ENCODE measurements at regions not wholly inside any gene's neighbourhood (a gene's known extent, or its start where the extent isn't known, plus 50 kb on each side); places are given as distances from the start of the nearest gene placed in this dataset.
"Not testable (repeated sequence)": the region's sequence is repeated elsewhere in the genome, so short reads cannot be mapped to it uniquely, and the experiment has no call there.

DNA sequence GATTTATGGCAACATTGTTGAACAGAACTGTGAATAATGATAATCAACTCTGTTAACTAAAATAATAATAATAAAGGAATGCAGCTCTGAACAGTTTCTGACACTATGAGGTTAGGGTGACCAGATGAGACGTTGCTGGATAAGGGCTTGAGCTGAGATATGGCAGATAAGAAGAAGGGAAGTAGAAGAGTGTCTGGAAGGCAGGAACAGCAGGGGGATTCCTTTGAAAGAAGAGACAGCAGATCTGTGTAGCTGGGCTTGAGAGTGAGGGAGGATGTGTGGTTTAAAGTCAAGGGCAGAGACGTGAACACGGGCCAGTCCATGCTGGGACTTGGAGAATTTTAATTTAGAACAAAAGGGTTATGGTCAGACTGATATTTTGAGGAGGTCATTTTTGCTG, 273.1 kb upstream of the SLC14A2 start:
- no peak for DNase-seq (ENCODE audit: low read depth)

DNA sequence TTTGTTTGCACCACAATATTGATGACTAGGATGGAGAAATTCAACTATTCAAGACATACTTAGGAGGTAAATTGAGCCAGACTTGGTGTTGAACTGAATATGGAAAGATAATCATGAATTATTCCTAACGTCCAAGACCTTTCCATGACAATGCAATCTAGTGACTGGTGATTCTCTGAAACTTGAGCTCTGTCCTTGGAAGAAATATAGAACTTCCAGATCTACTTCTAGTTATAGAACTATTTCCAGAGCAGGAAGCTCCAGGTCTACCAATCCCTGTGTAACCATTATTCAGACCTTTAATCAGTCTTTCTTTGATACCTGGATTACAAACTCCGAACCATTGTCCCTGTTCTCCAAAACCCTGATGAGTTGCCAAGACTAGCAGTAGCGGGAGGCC, 272.6 kb upstream of the SLC14A2 start:
- DNase-seq (ENCODE audit: low read depth) = no peak

DNA sequence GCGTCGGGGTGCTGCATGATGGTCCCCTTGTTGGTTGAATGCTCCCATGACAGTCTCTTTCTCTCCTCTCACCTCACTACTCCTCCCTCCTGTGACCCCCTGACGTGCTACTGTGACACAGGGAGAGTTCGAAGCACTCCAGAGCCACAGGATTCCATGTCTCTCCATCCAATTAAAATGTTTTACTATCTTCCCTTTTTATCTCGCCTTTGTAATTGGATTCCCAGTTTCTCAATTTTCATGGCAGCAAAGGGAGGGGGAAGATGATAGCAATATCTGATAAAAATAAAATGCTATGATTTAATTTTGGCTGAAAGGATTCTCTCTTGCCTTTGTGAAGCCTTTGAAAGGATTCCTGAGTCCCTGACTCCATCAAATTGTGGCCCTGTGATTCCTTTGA, 271.9 kb upstream of the SLC14A2 start:
- no peak for DNase-seq (ENCODE audit: low read depth)

DNA sequence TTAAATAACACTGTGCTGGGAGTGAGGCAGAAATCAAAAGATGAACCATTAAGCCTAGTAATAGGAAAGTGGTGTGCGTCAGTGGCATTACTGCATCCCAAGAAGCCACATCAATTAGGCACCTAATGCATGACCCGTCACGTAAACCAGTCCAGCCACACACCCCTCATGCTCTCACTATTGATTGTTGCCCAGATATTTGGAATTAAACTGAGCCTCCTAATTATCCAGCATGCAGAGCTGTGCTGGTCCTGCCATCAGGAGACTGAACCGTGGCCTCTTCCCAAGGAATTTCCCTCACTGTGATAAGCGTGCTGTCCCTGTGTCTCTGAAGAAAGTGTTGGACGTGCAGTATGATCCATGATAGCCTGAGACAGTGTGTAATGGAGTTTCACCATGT, 270.6 kb upstream of the SLC14A2 start:
- DNase-seq (ENCODE audit: low read depth) = not testable (repeated sequence)

DNA sequence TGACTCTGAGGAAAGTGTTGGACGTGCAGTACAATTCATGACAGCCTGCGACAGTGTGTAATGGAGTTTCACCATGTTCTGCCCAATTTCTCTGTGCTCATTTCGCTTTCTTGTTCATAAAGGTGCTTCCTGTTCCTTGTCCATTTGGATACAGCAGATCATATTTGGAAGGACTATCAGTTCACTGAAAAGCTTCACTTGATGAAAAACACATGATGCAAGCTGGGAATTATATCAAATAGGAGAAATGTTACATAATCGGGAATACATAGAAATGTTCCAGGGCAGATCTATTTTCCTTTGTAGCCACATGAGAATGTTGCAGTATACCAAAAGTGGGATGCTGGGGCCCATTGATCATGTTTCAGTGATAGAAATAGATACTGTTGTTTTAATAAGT, 266.3 kb upstream of the SLC14A2 start:
- DNase-seq (ENCODE audit: low read depth) = no peak

DNA sequence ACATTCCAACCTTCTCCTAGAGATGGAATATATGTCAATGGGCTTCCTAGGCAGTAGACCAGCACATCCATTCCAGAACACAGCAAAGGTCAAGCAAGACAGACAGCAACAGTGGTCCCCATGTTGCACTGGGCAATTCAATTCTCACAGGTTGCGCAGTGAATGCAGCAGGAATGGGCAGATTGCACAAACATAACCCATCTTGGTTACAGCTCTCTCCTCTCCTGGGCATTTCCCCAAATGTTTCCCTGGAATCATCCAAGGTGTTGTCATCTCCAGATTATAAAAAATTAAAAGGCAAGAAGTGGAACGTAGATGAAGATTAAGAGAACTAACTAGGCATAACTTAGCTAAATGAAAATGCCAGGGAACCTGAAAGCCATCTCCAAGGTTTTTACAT, 265.8 kb upstream of the SLC14A2 start:
- no peak for DNase-seq (ENCODE audit: low read depth)

DNA sequence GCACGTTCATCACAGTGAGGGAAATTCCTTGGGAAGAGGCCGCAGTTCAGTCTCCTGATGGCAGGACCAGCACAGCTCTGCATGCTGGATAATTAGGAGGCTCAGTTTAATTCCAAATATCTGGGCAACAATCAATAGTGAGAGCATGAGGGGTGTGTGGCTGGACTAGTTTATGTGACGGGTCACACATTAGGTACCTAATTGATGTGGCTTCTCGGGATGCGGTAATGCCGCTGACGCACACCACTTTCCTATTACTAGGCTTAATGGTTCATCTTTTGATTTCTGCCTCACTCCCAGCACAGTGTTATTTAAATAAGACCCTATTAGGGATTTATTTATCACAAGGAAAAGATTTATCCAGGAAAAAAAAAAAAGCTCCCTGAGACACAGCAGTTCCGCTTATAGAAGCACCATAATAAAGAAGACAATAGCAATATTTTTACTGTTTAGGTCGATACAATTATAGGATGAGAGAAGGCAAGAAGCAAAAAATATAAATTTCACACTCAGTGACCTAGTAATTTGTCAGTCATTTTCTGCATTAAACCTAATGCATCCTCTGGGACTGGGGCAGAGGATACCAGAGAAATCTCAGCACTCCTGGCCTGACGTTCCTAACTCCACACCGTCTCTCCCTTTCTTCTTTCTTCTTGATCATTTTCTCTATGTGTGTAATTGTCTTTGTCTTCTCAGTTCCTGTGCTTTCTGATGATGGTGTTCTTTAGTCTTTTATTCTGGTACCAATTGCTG, 264.7 kb upstream of the SLC14A2 start:
- DNase-seq (ENCODE audit: low read depth) = no peak

DNA sequence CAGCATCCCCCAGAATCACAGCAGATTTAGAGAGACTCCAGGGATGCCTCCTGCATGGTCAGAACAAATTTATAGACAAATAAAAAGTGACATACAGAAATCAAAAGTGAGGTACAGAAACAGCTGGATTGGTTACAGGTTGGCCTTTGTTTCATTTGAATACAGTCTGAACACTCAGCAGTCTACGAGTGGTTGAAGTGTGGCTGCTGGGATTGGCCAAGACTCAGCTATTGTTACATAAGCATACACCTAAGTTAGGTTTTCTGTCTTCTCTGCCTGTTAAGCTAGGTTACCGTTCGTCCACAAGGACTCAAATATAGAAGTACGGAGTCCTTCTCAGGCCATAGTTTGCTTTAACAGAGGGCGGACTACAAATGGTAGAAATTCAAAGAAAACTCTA, 262.4 kb upstream of the SLC14A2 start:
- no peak for DNase-seq (ENCODE audit: low read depth)

DNA sequence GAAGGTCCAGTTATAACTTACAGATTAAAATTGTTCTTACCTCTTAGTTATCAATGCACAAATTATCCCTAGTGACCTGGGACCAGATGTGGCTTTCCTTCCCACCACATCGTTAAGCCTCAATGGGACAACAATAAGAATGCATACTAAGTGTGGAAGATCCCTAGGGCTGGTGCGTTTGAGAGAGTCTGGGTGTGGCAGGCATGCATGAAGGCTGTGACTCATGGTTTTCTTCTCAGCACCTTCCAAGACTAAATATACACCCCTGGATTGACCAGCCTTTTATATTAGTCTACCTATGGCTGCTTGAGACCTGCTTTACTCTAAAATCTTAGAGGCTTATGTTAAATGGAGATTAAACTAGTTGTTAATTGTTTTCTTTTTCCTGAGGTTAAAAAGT, 261.7 kb upstream of the SLC14A2 start:
- no peak for DNase-seq (ENCODE audit: low read depth)

DNA sequence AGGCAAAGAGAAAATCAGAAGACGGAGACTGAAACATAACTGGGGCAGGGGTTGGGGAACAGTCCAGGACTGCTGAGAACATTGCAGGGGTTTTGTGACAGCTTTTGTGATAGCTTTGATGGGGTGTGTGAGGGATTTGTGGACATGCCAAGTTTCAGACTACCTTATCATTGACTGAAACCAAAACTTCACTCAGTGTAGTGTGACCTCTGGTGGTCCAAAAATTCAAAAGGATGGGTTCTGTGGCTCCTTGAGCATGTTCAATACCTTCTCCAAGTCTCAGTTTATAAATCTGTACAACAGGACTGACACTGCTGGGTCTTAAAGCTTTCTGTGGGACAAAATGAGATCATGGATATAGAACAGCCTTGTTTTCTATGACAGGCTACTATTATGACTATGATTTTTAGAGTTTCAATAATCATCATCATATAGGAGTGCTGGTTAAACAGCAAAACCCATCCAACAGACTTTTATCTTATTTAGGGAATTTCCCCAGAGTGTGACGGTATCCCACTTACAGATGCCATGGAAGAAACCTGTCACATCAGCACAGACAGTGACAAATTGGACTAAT, 259.2 kb upstream of the SLC14A2 start:
- DNase-seq (ENCODE audit: low read depth) = no peak

DNA sequence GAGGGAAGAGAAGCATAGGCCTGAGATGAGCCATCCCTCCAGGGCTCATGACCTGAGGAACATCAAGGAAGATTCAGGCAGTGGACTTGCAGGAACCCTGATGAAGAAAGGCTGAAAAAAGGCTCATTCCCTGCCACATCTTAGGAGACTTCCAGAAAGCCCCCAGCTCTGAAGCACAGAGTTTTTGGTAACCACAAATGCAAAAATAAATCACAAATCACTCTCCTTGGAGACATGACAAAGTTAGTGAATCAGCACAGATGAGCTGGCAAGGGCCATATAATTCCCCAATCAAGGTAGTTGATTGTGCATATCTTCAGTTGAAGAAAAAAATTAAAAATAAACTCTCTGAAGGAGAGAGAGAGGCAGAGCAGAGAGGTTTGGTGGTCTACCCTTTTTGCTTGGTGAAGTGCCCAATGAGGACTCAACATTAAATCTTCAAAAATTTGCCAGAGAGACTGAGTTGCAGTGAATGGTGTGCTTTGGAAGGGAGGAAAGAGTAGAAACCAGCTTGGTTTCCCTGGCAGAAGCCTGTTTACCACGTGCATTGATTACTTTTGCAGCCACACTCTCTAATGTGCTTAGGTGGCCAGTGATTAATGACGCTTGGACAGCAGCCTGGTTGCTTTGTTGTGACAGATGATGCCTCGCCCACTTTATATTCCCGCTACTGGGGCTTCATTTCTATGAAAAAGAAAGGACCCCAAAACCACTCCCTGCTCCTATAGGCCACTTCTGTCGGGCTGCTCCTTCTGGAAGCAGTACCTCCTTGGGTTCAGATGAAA, 257.4 kb upstream of the SLC14A2 start:
- no peak for DNase-seq (ENCODE audit: low read depth)

DNA sequence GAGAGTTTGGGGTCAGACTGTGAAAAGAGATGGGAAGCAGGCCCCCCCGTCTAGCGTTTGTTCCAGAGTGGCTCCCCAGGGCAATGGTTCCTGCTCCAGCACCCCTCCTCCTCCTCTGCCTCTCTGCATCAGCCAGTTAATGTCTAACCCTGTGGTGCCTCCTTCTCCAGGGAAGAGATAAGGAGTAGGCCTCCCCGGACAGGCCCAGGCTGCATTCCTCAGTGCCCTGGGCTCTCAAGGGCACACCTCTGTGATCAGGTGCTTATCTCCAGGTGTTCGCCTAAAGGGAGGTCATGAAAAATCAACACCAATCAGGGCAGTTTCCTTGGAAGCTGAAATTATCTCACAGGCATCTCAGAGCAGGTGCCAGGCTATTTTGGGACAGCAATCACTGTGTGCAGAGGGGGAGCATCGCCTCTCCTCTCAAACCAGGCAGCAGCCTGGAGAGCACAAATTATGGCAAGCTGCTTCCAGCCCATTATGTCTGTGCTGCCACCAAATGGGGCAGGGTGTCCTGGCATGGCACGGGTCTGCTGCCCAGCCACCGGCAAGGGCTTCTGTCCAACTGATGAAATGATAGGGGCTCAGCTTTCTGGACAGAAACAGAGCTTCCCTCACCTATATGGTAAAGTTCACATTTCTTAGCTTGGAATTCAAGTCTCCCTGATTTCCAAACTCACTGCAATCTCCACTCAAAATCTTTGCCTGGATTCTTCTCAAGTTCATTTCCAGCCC, 255.8 kb upstream of the SLC14A2 start:
- DNase-seq (ENCODE audit: low read depth) = no peak

DNA sequence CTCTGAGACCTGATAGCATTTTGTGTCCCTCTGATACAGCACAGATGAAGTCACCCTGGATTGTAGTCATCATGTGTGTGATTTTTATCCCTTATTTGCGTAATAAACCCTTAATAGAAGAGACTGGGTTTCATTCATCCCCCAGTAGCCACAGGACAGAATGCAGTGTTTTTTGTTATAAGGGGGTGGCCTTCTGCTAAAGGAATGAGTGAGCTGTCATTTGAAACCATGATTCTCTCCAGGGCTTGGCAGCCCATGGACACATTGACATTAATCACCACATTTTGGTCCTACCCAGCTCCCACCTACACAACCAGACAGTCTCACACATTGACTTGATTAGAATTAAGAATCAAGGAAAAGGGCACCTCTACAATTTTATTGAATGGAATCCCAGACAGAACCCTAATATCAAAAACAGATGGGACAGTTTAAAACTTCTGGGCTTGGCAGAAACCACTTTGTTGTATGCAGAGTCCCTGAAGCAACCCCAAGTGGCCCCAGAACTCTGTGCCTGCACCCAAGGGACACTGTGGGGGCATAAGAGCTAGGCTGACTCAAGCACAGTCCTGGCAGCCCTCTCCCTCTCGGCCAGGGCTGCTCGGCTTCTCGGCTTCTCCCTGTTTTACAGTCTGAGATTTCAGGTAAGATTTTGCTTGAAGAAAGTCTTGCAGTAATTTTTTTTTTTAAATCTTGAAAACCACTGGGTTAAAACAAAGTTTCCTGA, 254.0 kb upstream of the SLC14A2 start:
- DNase-seq (ENCODE audit: low read depth) = no peak

DNA sequence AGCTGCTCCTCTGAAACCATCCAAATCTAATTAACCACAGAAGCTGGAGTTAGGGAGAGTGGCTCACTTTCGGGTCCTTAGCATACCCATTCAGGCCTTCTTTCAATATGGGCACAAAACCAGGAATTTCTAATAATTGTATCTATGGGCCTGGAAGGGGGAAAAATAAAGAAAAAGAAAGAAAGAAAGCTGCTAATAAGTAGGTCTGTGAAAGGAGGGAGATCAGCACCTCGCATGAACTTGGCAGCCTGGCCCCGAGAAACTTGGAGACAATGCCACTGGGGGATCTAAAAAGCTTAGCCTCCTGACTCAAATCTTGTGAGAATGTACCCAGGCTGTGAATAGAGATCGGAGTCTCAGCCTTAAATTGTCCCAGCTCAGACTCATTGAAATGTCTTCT, 252.1 kb upstream of the SLC14A2 start:
- DNase-seq (ENCODE audit: low read depth) = no peak

DNA sequence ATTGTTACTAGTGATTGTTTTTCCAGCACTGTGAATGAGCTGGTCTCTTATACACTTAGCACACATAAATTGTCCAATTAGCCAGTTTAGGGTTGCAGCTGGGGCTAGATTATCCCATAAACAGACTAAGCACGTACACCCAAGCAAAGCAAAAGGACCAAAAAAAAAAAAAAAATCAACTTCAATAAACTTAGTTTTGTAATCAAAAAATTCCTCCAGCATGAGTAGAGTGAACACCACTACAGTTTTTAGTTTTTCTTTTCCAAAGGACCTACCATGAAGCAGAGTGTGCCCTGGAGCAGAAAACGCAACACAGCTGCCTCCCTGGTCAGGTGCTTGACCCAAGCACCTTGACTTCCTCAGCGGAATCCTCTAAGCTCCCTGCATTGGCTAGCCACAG, 249.4 kb upstream of the SLC14A2 start:
- DNase-seq (ENCODE audit: low read depth) = no peak

DNA sequence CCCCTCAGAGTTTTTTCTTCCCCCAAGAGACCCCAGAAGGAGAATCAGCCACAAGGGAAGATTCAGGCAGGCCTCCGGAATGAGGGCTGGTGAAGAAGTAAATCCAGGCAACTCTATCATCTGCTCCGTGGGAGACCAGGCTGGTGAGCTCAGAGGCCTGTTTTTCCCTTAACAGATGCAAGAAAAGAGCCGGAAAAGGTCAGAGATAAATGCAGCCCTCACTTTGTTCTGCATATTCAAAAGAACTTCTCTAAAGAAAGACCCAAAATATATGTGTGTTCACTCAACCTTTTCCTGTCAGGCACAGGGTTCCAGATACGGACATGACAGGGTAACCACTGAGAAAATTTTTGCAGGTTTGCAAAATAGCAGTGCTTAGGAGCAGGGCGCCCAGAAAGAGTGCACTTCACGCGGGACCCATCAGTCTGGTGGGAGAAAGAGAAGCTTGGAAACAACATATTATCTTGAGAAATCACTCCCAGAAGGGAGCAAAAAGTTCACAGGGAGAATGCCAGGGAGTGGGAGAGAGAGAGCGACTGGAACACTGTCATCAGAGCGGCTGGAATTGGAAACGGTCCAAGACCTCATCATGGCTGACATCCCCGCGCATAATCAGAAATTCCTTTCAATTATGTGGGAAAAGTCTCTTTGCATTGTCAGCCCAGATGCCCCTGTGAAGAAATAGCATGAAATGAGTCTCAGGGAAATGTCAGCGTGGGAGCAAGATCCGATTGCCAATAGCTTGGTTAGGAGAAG, 244.8 kb upstream of the SLC14A2 start:
- DNase-seq (ENCODE audit: low read depth) = no peak

DNA sequence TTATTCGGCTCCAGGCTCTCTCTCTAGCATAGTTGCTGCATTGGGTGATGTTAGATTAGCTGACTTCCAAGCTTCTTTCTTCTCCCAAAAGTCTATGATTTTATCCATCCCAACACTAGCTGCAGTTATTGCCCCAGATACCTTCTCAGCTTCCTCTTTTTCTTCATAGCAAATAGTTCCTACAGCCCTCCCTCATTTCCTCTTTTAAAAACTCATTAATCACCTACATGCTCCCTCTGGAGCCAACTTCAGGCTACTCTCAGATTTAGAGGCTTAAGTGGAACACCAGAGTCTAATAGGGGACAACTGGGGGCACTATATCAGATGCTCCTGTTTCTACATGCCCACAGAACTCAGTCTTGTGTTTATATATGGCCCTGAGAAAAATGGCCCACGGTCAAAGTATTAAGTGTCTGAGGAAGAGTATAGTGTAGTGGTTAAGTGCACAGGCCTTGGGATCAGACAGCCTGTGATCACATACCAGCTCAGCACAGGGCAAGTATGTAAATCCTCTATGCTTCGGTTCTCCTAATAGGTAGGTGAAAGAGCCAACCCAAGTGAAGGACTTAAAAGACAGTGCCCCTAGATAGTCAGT, 241.9 kb upstream of the SLC14A2 start:
- DNase-seq (ENCODE audit: low read depth) = no peak

DNA sequence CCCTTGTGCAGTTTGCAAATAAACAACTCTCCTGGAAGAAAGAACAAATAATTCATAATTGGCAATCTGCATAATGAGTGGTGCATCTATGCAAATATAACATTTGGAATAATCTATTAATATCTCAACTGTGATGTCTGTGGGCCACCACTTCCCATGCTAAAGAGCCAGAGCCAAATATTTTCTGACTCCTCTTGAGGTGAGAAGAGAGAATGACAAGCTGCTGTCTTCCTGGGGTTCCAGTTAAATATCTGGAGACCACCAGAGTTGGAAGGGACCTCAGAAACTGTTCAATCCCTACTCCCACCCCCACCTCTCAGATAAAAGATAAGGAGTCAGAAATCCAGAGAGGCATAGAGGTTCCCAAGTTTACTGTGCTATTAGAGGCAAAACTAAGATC, 241.0 kb upstream of the SLC14A2 start:
- no peak for DNase-seq (ENCODE audit: low read depth)

DNA sequence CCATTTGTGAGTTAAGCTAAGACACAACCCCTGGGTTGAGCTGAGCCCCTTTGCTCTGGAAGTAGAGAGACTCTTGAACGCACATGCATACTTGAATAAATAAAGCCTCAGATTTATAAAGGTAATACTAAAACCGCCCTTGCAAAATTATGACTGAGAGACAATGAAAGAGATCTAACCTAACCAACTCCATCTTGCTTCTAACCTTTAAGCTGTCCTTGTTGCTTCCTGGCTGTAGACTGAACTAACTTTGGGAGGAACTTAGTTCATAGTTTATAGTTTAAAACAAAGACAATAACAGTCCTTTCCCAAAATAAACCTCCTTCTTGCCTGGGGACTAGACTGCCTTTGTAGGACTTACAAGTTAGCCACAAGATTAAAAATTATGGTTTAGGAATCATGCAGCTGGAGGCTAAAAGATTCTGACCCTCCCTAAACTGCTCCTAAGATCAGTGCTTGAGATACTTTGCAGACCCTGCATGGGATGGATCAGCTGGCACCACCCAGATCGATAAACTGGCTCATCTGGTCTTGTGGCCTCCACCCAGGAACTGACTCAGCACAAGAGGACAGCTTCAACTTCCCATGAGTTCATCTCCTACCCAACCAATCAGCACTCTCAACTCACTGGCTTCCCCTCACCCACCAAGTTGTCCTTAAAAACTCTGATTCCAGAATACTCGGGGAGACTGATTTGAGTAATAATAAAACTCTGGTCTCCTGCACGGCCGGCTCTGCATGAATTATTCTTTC, 240.2 kb upstream of the SLC14A2 start:
- DNase-seq (ENCODE audit: low read depth) = no peak

DNA sequence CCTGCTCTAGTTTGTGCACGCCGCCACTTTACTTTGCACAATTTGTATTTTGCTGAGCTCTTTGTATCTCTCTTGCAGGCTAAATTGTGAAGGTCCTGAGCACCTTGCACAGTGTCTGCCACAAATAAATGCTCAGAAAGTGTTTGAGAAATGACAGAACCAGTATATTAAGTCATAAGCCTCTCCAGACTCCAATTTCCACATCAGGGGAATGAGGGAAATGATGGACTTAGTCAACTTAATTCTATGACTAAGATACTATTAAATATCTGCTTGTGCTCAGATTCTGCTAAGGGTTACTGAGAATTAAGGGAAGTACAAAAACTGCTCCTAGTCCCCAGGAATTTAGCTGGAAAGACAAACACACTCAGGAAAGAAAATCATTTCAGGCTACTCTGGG, 239.1 kb upstream of the SLC14A2 start:
- DNase-seq (ENCODE audit: low read depth) = no peak
